ENCODE measurements at regions not wholly inside any gene's neighbourhood (a gene's known extent, or its start where the extent isn't known, plus 50 kb on each side); places are given as distances from the start of the nearest gene placed in this dataset.
"Not testable (repeated sequence)": the region's sequence is repeated elsewhere in the genome, so short reads cannot be mapped to it uniquely, and the experiment has no call there.

DNA sequence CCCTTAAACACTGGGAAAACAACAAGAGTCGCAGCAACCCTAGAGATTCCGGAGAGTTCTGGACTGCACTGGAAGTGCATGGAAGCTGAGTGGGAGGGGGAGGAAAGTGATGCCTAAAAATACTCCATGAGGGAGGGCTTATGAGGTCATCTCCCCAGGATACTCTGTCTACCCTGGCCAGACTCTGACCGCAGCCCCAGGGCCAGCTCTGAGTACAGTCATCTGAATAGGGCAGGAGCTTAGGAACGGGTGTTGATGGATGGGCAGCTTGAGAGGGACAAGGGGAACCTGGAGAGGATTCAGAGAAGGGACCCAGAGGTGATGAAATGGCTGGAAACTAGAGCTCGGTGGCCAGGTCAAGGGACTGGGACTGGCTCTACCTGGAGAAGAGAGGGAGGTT is 79.3 kb upstream of the IGFBP5 start:
- no peak for DNase-seq

DNA sequence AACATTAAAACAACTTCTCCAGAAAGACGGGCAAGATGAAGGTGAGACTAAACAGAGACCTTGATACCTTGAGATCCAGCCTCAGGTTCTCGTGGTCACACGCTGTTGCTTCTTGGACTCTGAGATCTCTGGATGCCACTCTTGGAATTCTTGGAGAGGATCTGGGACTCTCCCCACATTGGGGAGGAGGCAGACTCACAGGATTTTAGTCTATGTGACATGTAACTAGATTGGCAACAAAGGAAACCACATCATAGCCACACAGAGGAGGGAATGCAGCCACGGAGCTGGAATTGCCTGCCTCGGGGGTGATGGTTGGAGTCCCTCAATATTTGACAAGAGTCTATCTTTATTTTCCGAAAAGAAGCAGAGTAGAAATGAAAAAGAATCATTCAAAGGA is 78.8 kb upstream of the IGFBP5 start:
- DNase-seq, result no peak

DNA sequence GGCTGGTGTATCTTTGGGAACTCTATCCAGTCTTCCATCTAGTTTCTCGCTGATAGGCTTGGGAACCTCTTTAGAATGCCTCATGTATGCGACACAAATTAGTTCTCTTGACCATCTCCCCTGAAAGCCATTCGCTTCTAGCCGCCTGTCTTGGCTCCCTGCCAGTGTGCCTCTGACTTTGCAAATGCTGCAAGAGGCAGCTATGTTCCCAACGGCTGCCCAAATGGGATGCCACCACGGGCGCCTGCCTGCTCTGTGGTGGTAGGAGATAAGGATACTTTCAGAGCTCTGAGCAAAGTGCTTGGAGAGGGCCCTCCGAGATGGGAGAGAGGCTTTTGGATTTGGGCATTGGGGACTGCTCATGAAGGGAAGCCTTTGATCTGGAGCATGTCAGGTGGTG is 77.7 kb upstream of the IGFBP5 start:
- no peak for DNase-seq

DNA sequence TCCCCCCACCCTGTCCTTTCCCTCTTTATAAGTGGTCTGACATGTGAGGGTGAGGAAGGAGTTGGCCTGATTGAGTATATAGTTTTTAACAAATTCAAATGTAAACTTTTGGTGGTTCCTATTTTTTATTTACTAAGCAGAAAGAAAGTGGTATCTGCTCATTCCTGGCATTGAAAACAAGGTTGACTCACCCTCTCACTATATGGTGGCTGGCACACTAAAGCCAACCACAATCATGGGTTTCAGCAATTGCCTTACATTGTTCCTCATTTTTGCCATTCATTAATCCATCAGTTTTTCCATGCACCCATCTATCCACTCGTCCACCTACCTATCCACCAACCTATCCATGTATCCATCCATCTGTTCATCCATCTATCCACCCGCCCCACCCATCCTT is 75.4 kb upstream of the IGFBP5 start:
- no peak for DNase-seq

DNA sequence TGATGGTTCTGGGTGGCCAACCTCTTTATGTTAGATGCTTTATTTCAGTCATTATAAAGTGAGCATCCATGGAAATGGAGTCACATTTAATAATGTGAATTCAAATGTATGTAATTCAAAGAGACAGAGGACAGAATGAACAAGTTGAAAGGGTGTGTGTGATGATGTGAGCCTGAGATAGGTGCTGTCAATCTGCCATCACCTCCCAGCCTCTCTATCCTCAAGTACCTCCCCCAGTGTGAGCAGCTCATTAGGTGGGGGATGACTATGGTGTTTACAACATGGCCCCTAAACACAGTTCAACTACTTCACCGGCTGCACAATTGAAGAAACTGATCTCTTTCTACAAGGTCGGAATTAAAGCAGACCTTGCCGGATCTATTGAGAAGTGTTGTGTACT is 74.7 kb upstream of the IGFBP5 start:
- no peak for DNase-seq

DNA sequence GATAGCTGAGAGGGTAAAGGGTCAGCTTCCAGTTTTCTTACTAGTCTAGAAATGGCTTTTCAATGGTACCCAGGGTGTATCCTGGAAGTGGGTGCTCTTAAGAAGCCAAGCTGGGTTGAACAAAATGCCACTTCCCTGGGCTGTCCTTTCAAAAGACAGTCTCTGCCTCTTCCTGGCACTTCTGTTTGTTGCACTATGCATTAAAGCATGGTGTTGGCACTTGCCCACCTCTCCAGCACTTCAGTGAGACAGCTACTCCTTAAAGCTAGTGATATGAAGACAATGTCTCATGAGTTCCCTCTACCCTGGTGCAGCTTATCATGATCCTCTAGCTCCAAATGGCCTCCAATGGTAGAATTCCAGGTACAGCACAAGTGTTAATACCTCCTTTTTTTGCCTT is 74.3 kb upstream of the IGFBP5 start:
- no peak for DNase-seq

DNA sequence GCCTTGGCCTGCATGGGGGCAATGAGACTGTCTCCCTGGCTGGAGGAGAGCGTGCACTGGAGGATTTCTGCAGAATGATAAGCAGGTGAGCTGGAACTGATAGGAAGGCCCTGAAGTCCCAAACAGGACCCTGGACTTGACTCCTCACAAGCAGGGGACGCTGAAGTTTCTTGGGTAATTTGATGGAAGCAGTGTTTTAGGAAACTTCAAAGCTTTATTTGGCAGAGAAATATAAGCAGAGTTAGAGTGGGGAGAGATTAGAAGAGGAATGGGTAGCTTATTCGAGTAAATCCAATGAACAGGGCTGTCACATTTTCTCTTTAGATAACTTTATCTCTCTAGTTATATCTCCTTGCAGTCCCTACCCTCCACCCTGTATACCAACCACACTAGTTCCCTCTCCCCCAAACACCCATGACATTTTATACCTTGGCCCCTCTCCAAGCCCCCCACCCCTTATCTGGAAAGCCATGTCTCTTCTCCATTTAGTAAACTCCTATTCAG is 73.6 kb upstream of the IGFBP5 start:
- no peak for DNase-seq

DNA sequence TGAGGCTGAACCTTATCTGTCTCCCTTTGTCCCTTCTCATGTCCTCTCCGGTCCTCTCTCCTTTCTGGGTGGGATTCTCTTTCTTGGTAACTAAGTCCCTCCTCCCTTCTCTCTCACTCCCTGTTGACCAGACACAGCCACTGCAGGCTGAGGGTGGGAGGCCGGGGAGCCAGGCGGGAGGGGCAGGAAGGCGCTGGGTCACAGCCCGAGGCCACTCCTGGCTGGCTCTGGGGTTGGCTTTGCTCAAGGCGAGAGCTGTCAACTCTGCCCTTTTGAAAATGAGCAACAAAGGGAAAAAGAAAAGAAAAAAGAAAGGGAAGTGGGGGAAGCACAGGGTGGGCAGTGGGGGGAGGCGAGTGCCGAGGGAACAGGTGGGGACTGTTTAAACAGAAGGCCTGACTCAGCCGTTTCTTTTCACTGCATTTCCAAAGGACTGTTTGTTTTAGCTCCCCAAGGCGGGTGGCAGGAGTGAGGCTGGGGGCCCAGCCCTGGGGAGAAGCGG is 70.5 kb upstream of the IGFBP5 start:
- DNase-seq, result no peak

DNA sequence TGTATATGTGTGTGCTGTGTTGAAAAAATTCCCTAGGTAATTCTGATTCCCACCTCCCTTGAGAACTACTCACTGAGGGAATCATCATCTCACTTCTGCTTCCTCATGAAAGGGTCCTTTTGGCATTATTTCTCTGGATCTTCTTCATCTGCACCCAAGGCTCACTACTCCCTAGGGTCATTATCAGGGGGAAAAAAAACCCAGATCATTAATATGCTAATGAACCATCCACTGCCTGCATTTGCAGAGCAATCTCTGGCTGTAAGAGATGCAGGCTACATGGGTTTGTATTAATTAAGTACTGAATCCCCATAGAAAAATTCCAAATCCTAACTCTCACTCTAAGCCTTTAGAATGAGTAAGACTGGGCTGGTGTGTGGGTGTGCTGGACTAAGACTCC is 68.0 kb upstream of the IGFBP5 start:
- DNase-seq, result no peak

DNA sequence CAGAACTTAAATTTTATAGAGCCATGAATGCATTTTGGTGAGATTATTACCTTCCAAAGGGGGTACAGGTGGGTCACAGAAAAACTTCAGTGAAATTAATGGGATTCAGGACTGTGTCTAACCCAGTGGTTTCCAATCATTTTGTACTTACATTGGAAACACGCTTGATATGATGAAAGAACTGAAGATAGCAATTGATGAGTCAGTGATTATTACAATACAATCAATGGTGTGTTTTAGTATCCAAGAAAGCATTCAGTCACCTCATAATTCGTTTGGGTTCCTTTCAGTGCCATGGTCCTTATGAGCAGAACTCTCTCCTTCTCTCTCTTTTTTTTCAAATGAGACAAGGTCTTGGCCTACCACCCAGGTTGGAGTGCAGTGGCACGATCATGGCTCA is 66.5 kb upstream of the IGFBP5 start:
- no peak for DNase-seq

DNA sequence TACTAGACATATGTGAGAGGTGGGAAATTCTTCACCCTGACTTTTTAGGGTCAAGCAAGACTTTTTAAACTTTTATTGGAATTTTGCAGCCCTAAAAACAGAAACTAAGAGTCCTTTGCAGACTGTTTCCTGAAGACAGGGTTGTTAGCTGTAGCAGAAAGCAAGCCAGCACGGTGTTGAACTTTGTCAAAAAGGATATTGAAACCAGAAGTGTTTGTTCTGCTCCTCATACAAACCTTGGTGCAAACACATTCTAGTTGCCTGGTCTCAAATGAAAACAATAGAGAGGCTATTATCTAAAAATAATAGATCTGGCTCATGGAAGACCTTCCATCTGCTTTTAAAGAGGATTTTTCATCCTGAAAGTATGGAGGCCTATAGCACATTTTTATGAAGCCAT is 65.8 kb upstream of the IGFBP5 start:
- DNase-seq, result no peak

DNA sequence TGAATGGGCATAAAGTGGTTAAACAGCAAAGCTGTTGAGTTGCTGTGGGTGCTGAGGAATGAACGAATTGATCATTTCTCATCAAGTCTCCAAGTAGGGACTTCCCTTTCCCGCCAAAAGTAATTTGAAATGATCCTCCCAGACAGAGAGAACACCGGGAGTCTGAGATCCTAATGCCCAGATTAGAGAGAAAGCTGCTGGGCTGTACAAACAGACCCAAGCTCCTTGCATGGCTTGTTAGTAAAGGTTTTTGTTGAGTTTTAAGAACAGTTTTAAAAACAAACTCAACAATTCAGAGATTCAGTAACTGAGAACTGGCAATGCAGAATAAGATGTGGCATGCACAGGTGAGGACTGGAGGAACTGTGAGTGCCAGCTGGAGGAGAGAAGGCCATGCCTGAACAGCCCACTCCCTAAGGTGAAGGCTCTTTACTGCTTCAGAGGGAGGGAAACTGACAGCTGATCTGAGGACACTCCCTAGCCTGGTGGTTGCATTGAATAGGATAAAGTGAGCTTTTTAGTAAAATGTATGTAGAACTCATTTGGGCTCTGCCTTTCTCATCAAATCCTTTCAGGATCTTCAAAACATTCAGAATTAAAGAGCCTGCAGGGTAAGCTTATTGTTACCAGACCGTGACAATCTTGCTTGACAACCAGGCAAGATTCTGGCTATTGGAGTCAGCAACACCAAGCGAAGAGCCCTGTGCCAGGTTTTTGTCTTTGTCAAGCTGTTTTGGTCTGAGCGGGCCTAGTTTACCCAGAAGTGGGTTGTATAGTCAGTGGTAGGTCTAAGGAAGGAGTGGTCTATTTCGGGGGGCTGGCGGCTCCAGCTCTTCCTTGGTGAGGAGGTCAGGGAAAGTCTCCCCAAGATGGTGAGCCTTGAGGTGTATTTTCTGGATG is 63.2 kb upstream of the IGFBP5 start:
- DNase-seq, result no peak

DNA sequence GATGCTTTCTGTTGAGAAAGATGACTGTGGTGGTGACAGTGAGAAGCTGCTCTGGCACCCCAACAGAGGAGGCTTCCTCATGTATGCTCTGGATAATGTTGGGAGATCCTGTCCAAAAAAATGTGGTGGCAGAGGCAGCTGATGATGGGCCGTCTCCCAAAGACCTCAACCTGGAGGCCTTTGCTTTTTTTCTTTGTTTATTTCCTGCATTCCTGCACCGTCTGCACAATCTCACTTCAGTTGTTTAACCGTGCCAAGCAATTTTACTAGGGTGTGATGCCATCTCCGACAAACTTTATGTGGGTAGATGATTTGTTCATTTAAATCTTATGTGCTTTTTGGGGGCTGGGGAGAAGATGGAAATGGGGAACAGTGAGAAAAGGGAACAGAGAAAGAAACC is 62.2 kb upstream of the IGFBP5 start:
- no peak for DNase-seq

DNA sequence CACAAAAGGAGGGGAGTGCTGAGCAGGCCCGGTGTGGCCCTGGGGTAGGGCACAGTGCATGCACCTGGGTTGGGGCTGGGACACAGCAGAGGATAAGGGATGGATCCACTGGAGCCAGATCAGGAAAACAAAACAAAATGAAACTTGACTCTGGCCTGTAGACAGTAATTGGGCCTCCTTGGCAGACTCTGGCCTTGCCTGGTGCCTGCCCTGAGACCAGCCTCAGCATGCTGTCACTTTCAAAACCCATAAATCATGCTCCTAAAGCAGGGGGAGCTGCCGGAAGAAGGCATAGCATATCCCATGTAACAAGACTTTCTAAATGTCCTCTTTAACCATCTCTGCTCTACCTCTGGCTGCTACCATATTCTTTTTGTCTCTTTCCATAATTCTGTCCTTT is 61.1 kb upstream of the IGFBP5 start:
- no peak for DNase-seq

DNA sequence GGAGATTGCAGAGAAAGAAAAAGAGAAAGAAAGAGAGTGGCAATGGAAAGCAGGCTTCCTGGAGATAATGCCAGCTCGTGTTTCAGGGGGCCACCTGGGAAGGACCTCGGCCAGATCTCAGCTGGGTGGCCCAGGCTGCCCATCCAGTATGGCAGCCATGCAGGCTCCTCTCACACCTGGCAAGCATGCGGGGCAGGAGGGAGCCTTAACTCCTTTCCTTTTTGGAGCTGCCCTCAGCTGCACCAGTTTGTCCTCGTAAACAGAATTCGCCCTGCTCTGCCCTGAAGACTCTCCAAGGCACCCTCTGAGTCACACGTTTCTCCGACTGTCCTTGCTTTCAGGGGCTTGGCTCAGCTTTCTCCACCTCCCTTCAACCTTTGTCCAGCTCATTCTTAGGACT is 59.5 kb upstream of the IGFBP5 start:
- DNase-seq, result no peak

DNA sequence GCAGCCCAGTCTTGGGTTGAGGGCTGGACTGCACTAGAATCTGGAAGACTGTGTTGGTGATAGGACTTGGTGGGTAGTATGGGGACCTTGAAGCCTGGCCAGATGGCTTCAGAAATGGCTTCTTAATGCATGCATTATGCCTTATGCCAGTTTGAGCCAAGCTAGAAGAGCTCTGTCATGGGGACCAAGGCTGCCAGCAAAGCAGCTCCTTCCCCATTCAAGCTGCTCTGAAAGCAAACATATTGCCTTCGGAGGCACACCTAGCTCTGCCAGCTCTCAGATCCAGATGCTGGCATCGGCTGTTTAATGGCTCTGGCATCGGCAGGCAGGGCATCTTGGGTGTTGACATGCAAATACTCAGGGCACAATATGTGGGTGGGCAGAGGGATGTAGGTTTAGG is 59.0 kb upstream of the IGFBP5 start:
- no peak for DNase-seq

DNA sequence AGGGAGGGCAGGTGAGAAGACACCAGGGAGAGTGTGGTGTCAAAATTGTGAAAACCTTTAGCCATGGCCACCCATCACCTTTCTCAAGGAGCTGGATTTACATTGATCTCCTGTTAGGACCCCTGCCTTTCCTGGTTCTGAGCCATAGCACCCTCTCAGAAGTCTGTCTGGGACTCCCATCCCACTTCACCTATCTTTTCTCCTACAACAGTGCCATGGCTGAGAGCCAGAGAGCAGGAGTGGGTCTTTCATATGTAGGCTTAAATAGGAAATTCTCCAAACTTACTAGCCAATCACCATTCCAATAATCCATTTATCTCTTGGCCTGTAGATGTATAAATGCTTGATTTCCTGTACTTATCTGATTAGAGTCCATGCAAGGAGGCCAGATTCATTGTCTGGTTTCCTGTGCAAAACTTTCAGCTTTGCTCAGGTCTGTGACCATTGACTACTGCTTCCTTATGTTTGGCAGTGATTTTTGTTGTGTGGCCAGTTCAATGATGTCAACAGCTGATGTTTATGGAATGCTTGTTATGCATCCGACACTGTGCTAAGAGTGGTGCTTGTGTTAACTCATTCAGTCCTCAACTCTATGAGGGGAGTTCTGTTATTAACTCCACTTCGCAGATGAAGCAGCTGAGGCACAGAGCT is 57.6 kb upstream of the IGFBP5 start:
- DNase-seq, result no peak

DNA sequence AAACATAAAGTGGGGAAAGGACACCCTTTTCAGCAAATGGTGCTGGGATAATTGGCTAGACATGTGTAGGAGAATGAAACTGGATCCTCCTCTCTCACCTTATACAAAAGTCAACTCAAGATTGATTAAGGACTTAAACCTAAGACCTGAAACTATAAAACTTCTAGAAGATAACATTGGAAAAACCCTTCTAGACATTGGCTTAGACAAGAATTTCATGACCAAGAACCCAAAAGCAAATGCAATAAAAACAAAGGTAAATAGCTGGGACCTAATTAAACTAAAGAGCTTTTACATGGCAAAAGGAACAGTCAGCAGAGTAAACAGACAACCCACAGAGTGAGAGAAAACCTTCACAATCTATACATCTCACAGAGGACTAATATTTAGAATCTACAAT is 55.4 kb upstream of the IGFBP5 start:
- not testable (repeated sequence) for DNase-seq

DNA sequence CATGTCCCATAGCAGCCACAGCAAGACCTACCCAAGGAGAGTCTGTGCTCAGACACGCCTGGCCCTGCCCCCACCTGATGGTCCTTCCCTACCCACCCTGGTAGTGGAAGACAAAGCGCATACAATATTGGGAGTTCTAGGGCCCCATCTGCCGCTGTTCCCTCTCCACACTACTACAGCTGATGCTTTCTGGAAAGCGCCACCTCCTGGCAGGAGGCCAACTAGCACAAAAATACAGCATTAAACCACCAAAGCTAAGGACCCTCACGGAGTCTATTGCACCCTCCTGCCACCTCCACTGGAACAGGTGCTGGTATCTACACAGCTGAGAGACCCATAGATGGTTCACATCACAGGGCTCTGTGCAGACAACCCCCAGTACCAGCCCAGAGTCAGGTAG is 50.9 kb upstream of the IGFBP5 start:
- DNase-seq, result not testable (repeated sequence)

DNA sequence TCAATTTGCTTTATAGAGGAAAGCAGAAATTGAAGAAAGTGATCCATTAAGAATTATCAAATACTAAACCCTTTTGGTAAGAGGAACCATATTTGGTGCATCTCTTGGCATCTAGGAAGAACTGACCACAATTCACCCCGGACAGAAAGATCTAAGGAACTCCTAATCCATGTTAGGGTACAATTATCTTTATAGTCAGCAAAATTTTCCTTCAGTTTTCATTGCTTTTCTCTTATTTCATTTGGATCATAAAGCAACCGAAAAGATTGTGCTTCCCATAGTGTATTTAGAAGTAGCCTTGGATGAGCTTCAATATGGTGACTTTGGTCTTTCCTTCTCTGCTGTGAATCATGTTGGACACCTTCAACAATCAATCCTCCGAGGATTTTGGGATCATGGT is 50.1 kb upstream of the IGFBP5 start:
- no peak for DNase-seq

Measured in stimulated activated CD4-positive, alpha-beta T cell treated with anti-CD3 and anti-CD28 coated beads, Interleukin-2, amount 100 ng/mL, for 48 hours (primary cell).